ENCODE measurements at regions not wholly inside any gene's neighbourhood (a gene's known extent, or its start where the extent isn't known, plus 50 kb on each side); places are given as distances from the start of the nearest gene placed in this dataset.

DNA sequence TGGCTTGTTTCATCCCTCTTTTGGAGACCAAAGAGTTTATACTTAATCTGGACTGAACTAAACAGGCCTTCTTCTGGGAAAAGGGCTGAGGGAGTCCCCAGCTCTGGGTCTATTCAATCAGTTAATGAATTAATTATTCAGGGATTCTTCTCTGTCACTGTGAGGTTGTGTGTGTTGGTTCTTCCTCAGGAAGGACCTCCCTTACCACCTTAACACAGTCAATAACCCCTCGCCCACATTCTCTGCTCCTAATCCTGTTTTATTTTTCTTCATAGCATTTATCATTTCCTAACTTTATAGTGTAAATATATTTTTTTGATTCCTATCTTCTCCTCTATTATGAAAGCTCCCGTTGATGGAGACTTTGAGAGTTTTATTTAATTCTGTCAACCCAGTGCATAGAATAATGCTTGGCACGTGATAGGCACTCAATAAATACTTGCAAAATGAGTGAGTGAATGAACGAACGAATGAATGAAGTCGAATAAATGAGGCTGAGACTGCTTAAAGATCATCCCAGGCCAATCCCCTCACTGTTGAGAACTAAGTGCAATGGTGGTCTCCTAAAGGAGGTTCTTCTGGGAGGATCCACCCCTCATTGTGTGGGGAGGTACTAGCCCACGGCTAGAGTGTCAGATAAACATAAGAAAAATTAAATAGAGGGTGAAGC, 179.6 kb upstream of the JARID2 start:
- peaks cover 17% of the 10 kb centered on the region for H3K4me1 Mint-ChIP-seq (ENCODE audit: low read depth, unreplicated experiment)
- no peak overlapping the region for H3K4me3 Mint-ChIP-seq (ENCODE audit: unreplicated experiment)
- H3K36me3 Mint-ChIP-seq (ENCODE audit: insufficient read depth, unreplicated experiment): no peaks in the 10 kb centered on the region
- no peak overlapping the region for H3K4me3 ChIP-seq (ENCODE audit: low read depth, low read length)
- intact Hi-C loops (cut with micrococcal nuclease; ENCODE audit: unreplicated experiment): no loop called here
- ChIA-PET POLR2A (no interaction called here), CTCF (interaction anchor here (0.6 kb wide), 1 partner anchor 86 kb away, joined by 6 read pairs; no protein-coding TSS in a partner anchor)
- no peak for TF ChIP-seq CTCF (IDR thresholded peaks at IDR 0.05; ENCODE audit: insufficient read depth in 1 of 2, low read depth in 1 of 2, low read length in 1 of 2, severe bottlenecking in 1 of 2, unreplicated experiment in 1 of 2)
- H3K27me3 Mint-ChIP-seq (ENCODE audit: insufficient read depth, unreplicated experiment): no peaks in the 10 kb centered on the region
- peak overlapping the region; percentile 5 for H3K27ac Mint-ChIP-seq (ENCODE audit: unreplicated experiment)
- BruUV-seq (replicated peaks): no TSS peak
- DNase-seq: no peak
- H3K9me3 ChIP-seq: no peaks in the 10 kb centered on the region
- H3K9me3 Mint-ChIP-seq (ENCODE audit: unreplicated experiment): no peaks in the 10 kb centered on the region
- peaks cover 19% of the 10 kb centered on the region for H3K4me1 ChIP-seq
- no peaks in the 10 kb centered on the region for H3K27me3 ChIP-seq (replicated peaks; ENCODE audit: control insufficient read depth, insufficient read depth, low read length)
- H3K36me3 ChIP-seq (ENCODE audit: control insufficient read depth, insufficient read depth, low read length): no peaks in the 10 kb centered on the region

DNA sequence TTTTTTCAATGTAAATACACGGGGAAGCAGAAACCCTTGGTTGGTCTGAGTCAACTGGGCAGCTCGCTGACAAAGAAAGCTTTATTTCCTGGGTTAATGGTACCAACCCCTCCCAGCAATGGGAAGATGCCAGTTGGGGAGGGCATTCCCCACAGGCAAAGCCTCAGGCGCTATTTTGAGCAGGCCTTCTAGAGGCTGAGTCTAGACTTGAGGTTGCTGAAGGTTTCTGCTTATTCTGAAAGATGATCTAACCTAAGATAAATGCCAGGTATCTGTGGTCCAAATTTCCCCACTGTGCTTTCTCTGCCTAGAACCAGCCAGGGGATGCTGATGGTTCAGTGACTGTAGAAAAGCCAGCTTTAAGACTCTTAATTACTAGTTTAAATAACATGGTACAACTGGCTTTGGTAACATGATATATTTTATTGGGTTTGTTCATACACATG, 172.5 kb upstream of the JARID2 start:
- Mint-ChIP-seq H3K36me3 (ENCODE audit: insufficient read depth, unreplicated experiment) (no peaks in the 10 kb centered on the region), H3K27ac (ENCODE audit: unreplicated experiment) (no peak overlapping the region), H3K4me3 (ENCODE audit: unreplicated experiment) (no peak overlapping the region), H3K4me1 (ENCODE audit: low read depth, unreplicated experiment) (no peaks in the 10 kb centered on the region), H3K9me3 (ENCODE audit: unreplicated experiment) (no peaks in the 10 kb centered on the region), H3K27me3 (ENCODE audit: insufficient read depth, unreplicated experiment) (no peaks in the 10 kb centered on the region)
- BruUV-seq (replicated peaks): no TSS peak
- H3K9me3 ChIP-seq: no peaks in the 10 kb centered on the region
- H3K4me3 ChIP-seq (ENCODE audit: low read depth, low read length): no peak overlapping the region
- no peaks in the 10 kb centered on the region for H3K36me3 ChIP-seq (ENCODE audit: control insufficient read depth, insufficient read depth, low read length)
- DNase-seq: no peak
- POLR2A ChIA-PET: no interaction called here
- CTCF ChIA-PET: no interaction called here
- no peaks in the 10 kb centered on the region for H3K27me3 ChIP-seq (replicated peaks; ENCODE audit: control insufficient read depth, insufficient read depth, low read length)
- TF ChIP-seq CTCF (IDR thresholded peaks at IDR 0.05; ENCODE audit: insufficient read depth in 1 of 2, low read depth in 1 of 2, low read length in 1 of 2, severe bottlenecking in 1 of 2, unreplicated experiment in 1 of 2): no peak
- intact Hi-C loops (cut with micrococcal nuclease; ENCODE audit: unreplicated experiment): no loop called here
- no peaks in the 10 kb centered on the region for H3K4me1 ChIP-seq

DNA sequence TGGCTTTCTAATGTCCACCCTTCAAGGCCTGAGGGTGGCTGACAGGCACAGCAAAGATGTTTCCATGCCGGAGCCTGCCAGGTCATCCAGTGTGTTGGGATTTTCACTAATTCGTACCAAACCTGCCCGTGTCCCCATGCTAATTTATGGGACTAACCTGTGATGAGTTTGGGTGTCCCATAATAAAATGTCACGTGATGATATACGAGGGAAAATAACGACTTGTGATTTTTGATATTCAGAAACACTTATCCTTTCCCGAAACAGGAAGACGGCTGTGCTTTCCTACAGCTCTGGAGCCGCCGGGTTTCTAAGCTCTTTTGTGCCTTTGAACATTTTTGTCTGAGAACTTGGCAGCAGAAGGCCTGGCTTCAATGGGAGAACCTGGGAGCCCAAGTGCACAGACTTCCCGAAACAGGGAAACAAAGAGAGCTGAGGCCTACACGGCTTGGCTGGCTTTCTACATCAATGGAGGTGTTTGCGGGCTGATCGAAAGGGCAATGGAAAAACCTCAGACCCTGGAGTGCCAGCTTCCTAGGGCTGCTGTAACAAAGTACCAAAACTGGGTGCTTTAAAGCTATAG, 171.9 kb upstream of the JARID2 start:
- BruUV-seq (replicated peaks): no TSS peak

More for the DNA sequence above, 171.9 kb upstream of the JARID2 start:
- no peaks in the 10 kb centered on the region for H3K4me1 ChIP-seq
- H3K36me3 Mint-ChIP-seq (ENCODE audit: insufficient read depth, unreplicated experiment): no peaks in the 10 kb centered on the region
- no peak for TF ChIP-seq CTCF (IDR thresholded peaks at IDR 0.05; ENCODE audit: insufficient read depth in 1 of 2, low read depth in 1 of 2, low read length in 1 of 2, severe bottlenecking in 1 of 2, unreplicated experiment in 1 of 2)
- H3K4me1 Mint-ChIP-seq (ENCODE audit: low read depth, unreplicated experiment): peaks cover 2% of the 10 kb centered on the region
- no peaks in the 10 kb centered on the region for H3K27me3 ChIP-seq (replicated peaks; ENCODE audit: control insufficient read depth, insufficient read depth, low read length)
- ChIA-PET POLR2A (no interaction called here), CTCF (no interaction called here)
- no peak overlapping the region for H3K4me3 ChIP-seq (ENCODE audit: low read depth, low read length)
- no peaks in the 10 kb centered on the region for H3K9me3 Mint-ChIP-seq (ENCODE audit: unreplicated experiment)
- no peak for DNase-seq
- intact Hi-C loops (cut with micrococcal nuclease; ENCODE audit: unreplicated experiment): no loop called here
- no peak overlapping the region for H3K4me3 Mint-ChIP-seq (ENCODE audit: unreplicated experiment)
- no peak overlapping the region for H3K27ac Mint-ChIP-seq (ENCODE audit: unreplicated experiment)
- H3K27me3 Mint-ChIP-seq (ENCODE audit: insufficient read depth, unreplicated experiment): no peaks in the 10 kb centered on the region
- no peaks in the 10 kb centered on the region for H3K36me3 ChIP-seq (ENCODE audit: control insufficient read depth, insufficient read depth, low read length)
- H3K9me3 ChIP-seq: no peaks in the 10 kb centered on the region

All from Caco-2 (cell line).